GM19438 (cell line): ENCODE measurements at regions not wholly inside any gene's neighbourhood (a gene's known extent, or its start where the extent isn't known, plus 50 kb on each side); places are given as distances from the start of the nearest gene placed in this dataset.
"Not testable (repeated sequence)": the region's sequence is repeated elsewhere in the genome, so short reads cannot be mapped to it uniquely, and the experiment has no call there.

Experiments used
- ATAC-seq: cut with Tn5 transposase; IDR thresholded peaks from one replicate; pipeline ENCODE4 v1.9.1; 2021; ENCODE audit warnings: low read depth; ENCODE audit not compliant: unreplicated experiment

DNA sequence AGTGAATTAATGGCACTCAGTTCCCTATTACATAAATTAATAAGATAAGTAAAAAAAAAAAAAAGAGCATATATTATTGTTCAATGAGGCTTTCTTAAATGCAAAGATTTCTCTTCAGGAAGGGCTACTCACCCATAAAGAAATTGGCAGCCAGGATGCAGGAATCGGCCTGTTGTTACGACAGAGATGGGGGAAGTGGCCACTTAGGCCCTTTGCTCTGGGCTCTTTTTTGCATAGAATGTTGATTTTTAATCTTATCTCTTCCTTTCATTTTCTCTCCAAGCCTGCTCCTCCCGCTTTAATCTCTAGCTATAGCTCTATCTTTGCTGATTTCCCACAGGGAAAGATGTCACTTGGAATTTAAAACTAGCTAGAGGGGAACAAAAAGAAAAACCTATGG is 391.8 kb upstream of the CRIM1 start:
- no peak for ATAC-seq

DNA sequence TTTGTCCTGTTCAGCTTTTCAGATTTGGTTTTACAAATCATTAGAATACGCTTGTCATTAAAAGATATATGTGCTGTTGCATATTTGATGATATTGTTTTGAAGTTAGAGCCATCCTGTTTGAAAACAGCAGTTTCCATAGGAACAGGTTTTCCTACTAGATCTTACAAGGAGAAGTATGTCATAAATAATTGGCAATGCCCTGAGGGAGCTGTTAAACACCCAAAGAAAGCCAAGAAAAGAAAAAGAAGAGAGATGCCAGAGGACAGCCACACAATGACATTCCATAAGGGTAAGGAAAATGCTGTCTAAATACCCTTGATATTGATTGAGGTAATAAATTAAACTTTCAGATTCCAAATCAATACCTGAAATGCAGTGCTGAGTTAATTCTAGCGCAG is 392.2 kb upstream of the CRIM1 start:
- no peak for ATAC-seq

DNA sequence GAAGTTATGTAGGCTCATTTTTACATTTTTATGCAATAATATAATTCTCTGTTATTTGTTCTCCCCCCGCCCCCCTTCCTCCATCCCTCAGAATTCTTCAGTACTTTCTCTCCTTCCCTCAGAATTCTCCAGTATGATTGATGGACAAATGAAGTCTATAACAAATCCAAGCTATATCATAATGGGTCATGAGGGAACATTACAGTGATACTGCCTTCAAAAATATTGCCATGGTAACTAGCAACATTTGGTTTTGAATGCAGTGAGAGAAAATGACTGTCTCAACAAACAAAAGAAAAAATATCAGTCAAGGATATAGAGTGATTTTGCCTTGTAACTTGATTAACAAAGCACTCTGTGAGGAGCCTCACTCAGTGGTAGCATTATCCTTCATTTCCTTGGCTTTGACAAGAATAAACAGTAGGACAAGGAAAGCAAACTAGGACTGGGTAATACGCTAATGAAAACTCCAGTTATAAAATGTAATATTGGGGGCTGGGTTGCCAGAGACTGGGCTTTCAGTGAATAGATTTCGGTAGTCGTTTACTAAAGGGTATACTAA is 392.9 kb upstream of the CRIM1 start:
- ATAC-seq = no peak

DNA sequence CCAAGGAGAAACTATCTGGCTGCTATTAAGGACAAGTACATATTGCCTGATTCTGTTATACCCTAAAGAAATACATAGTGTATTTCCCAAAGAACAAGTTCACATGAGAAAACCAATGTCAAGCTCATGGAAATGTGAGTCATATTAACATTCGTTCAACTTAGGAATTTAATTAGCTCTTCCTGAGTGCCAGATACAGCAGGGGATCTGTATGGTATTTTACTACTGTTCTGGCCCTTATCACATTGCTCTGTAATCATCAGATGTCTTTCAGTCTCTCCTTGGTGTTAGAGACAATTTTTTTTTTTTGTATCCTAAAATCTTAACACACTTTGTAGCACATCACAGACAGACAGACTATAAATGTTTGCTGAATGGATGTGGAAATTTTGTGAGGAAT is 395.0 kb upstream of the CRIM1 start:
- ATAC-seq = no peak

DNA sequence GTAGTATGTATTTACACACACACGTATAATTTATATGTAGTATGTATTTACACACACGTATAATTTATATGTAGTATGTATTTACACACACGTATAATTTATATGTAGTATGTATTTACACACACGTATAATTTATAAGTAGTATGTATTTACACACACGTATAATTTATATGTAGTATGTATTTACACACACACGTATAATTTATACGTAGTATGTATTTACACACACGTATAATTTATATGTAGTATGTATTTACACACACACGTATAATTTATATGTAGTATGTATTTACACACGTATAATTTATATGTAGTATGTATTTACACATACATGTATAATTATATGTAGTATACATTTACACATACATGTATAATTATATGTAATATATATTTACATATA is 398.5 kb upstream of the CRIM1 start:
- not testable (repeated sequence) for ATAC-seq

DNA sequence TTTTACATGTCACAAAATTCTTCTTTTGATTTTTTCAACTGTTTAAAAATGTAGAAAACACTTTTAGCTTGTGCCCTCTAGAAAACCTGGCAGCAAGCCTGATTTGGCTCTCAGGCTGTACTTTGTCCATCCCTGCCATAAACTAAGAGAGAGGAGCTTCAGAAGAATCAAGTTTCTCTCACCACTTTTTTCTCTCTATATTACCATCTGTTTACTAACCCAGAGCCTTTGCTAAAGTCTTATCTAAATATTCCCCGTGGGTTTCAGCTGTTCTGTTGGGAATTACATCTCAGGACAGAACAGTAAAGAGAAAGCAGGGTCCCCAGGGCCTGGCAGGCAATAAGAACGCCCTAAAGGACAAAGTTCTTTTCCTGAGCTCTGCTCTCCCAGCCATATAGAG is 409.1 kb upstream of the CRIM1 start:
- ATAC-seq = no peak

DNA sequence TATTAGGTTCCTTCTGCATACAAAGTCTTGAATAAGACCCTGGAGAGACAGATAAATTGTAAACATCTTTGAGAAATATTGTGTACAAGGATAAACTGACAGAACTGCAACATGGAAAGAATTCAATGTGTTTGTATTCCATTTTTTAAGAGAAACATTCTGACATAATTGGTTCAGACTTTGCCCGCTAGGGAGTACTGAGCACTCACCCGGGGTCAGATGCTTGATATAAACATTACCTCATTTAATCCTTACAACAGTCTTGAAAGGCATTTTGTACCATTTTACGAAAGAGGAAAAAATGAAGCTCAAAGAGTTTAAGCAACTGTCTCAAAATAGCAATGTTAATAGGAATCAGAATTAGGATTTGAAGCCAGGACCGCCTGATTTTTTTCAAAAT is 416.7 kb upstream of the CRIM1 start:
- ATAC-seq = no peak

DNA sequence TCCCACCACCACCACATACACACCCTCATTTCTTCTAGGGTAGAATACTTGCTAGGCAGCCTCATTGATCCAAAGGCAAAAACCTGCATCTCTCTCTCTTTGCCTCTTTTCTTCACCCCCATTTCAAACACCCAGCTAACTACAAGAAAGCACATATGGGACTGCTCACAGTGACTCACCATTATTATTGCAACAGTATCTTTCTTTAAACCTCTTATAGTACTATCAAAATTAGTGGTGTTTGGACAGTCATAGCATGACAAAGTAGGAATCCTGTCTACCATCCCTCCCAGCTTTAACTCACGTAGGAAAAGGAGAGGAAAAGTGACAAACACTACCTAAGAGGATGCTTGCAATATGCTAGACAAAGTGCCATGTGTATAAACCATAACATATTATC is 422.5 kb upstream of the CRIM1 start:
- no peak for ATAC-seq

GRCh38 chr2:35932276-35932963 is 423.2 kb upstream of the CRIM1 start:
- no peak for ATAC-seq

DNA sequence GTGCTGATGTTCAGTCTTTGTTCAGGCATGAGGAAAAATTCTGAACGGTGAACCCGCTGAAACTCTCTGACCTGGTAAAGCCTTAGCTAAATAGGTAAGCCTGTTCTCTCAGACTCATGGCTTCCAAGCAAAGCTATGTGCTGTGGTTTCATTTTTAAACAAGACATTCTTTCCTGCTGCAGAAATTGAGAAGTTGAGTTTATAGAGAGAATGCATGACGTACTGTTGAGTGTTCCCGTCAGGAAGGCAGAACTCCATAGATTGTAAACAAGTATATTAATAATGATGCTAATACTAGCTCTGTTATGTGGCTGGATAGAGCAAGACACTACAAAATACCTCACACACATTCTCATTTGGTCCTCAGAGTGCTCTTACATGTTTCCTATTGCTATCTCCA is 424.0 kb upstream of the CRIM1 start:
- no peak for ATAC-seq

DNA sequence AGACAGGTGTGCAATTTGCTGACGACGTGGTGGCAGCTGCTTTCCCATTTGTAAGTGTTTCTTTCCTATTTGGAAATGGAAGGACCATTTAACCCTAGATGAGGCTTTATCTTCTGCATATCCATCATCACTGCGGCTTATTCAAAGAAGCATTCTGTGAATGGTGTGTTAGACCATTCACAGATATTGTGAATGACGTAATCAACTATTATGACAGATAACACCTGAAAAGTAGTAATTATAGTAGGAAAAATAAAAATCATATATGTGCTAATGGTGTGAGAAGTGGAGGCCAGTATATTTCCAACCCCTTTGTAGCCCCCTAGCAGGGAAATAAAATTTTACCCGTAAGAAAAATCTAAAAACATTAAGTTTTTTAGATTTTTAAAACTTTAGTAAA is 424.5 kb upstream of the CRIM1 start:
- ATAC-seq = no peak

- no peak for ATAC-seq
Measured at GRCh38 chr2:35929551-35929950, 426.0 kb upstream of the CRIM1 start.

DNA sequence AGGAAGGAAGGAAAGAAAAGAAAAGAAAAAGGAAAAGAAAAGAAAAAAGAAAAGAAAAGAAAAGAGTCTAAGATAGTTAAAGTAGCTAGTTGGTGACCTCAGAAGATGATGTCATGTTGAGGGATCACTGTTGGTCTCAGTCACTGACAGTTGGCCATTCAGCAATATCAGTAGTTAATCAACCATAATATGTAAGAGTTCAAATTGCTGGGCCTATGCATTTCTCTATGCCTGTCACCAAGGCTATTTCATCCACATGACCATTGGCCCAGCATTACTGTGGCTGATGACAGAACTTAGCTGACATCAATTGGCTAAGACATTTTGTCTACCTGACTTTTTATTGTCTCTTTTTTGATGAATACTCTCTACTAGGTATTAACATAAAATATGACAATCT is 435.5 kb upstream of the CRIM1 start:
- ATAC-seq = no peak

- no peak for ATAC-seq
Measured at GRCh38 chr2:35915261-35915660, 440.3 kb upstream of the CRIM1 start.

- ATAC-seq = no peak
Measured at GRCh38 chr2:35891936-35892335, 463.6 kb upstream of the CRIM1 start.

DNA sequence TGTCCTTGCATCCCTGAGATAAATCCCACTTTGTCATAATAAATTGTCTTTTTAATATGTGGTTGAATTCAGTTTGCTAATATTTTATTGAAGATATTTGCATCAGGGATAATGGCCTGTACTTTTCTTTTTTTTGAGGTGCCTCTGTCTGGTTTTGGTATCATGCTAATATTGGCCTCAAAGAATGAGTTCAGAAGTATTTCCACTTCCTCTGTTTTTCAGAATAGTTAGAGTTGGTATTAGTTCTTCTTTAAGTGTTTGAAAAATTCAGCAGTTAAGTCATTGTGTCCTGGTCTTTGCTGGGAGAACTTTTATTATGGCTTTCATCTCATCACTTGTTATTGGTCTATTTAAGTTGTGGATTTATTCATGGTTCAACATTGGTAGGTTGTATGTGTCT is 464.1 kb upstream of the CRIM1 start:
- no peak for ATAC-seq

- no peak for ATAC-seq
Measured at GRCh38 chr2:35887146-35887545, 468.4 kb upstream of the CRIM1 start.

DNA sequence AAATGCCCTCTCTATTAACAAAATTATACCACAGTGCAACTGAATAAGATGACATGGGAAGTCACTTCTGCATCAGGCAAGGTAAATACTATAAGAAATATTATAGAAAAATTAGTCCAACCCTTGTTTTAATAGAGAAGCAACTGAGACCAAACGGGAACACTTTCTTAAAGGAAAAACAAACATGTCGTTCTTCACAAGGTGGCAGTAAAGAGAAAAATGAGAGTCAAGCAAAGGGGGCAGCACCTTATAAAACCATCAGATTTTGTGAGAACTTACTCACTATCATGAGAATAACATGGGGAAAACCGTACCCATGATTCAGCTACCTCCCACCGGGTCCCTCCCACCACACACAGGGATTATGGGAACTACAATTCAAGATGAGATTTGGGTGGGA is 481.7 kb upstream of the CRIM1 start:
- no peak for ATAC-seq

DNA sequence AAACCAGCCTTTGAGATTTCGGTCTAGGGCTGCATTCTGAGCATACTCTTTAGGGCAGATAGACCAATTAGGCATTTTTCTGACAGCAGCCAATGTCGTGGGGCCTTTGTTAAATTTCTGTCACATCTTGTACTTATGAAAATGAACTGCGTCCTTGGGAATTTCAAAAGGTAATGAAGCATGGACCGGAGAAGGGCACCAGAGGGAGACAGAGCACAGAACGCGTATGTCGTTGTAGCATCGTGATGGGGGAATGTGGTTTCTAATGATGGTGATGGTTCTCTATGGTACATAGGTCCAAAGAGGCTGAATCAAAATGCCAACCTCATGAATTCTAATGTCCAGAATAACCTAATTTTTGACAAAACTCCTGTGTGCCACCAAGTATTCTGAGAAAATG is 483.9 kb upstream of the CRIM1 start:
- ATAC-seq = no peak

- ATAC-seq = no peak
Measured at GRCh38 chr2:35870713-35871112, 484.9 kb upstream of the CRIM1 start.

DNA sequence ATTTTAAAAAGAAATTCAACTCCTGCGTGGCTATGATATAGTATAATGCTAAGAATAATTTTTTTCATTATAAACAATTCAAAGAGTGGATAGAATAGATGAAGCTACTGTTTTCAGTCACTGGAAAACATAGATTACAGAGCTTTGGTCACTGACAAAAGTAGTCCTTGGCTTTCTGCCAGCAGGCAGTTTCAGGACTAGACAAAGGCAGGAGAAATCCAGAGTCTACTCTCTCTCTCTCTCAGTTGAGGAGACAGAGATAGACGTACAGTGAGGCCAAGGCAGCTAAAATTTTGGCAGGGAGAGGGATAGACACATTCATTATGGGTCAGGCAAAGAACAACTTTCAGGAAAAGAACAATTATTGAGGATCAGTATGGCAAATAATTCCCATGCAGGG is 491.4 kb upstream of the CRIM1 start:
- no peak for ATAC-seq

DNA sequence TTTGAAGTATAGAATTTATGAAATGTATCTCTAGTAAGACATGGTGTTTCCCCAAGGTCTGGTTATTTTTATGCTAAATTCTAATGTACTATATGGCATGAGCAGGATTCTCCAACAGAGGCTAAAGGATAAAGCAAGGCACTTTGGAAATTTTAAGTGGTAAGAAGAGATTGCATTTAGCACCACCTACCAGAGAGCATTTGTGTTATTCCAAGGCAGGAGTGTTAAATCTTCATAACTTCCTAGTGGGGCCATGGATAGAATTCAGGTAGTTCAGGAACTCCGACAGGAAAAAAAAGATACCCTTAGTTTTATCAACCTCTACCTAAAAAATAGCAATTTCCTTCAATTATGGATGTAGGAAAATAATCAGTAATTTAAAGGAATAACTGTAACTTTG is 497.4 kb upstream of the CRIM1 start:
- no peak for ATAC-seq

DNA sequence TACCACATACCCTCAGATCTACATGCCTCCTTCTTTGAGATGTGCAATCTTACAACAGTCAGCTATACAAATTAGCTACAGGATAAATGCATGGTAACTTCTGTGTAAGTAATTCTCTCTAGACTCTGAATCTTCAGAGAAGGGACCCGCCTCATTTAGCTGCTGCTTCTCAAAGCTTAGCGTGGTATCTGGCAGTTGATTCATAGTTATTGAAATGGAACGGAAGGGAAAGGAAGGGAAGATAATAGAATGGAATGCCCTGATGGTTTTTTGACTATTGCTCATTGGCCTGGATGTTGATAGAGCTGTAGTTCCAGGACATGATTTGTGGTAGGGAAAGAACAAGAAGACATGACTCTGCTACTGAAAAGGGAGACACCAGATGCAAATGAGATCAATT is 498.1 kb upstream of the CRIM1 start:
- no peak for ATAC-seq
